GM18508 (cell line): ENCODE measurements at regions not wholly inside any gene's neighbourhood (a gene's known extent, or its start where the extent isn't known, plus 50 kb on each side); places are given as distances from the start of the nearest gene placed in this dataset.
"Not testable (repeated sequence)": the region's sequence is repeated elsewhere in the genome, so short reads cannot be mapped to it uniquely, and the experiment has no call there.

Source experiments
- ATAC-seq: cut with Tn5 transposase; IDR thresholded peaks from one replicate; pipeline ENCODE4 v1.9.1; 2021; ENCODE audit warnings: moderate number of reproducible peaks; ENCODE audit not compliant: insufficient read depth, unreplicated experiment

- ATAC-seq, result no peak
Observed at GRCh38 chr10:9357471-9357870, 1303.0 kb downstream of the GATA3 start.

- ATAC-seq, result no peak
Observed at GRCh38 chr10:9362721-9363120, 1308.2 kb downstream of the GATA3 start.

- ATAC-seq, result no peak
Observed at GRCh38 chr10:9379183-9379582, 1324.7 kb downstream of the GATA3 start.

GRCh38 chr10:9381733-9382532 lies 1327.4 kb downstream of the GATA3 start:
- no peak for ATAC-seq

- no peak for ATAC-seq
Observed at GRCh38 chr10:9382533-9382866, 1328.0 kb downstream of the GATA3 start.

- ATAC-seq, result no peak
Observed at GRCh38 chr10:9390516-9390915, 1336.0 kb downstream of the GATA3 start.

GRCh38 chr10:9399275-9399983 lies 1344.9 kb downstream of the GATA3 start:
- ATAC-seq, result no peak

GRCh38 chr10:9402067-9402466 lies 1347.6 kb downstream of the GATA3 start:
- not testable (repeated sequence) for ATAC-seq

- ATAC-seq, result not testable (repeated sequence)
Observed at GRCh38 chr10:9402507-9403195, 1348.2 kb downstream of the GATA3 start.

- not testable (repeated sequence) for ATAC-seq
Observed at GRCh38 chr10:9407201-9407600, 1352.7 kb downstream of the GATA3 start.

GRCh38 chr10:9416331-9416730 lies 1361.8 kb downstream of the GATA3 start:
- ATAC-seq, result no peak

- no peak for ATAC-seq
Observed at GRCh38 chr10:9419757-9420156, 1365.3 kb downstream of the GATA3 start.

GRCh38 chr10:9427209-9427608 lies 1372.7 kb downstream of the GATA3 start:
- no peak for ATAC-seq

GRCh38 chr10:9437131-9437530 lies 1382.6 kb downstream of the GATA3 start:
- ATAC-seq, result no peak

- no peak for ATAC-seq
Observed at GRCh38 chr10:9443758-9444157, 1389.3 kb downstream of the GATA3 start.

GRCh38 chr10:9449530-9449929 lies 1395.0 kb downstream of the GATA3 start:
- no peak for ATAC-seq

GRCh38 chr10:9450801-9451200 lies 1396.3 kb downstream of the GATA3 start:
- no peak for ATAC-seq

GRCh38 chr10:9451211-9451773 lies 1396.8 kb downstream of the GATA3 start:
- ATAC-seq, result no peak

- no peak for ATAC-seq
Observed at GRCh38 chr10:9452056-9452455, 1397.6 kb downstream of the GATA3 start.

- ATAC-seq, result not testable (repeated sequence)
Observed at GRCh38 chr10:9453871-9454270, 1399.4 kb downstream of the GATA3 start.

GRCh38 chr10:9469663-9470205 lies 1415.2 kb downstream of the GATA3 start:
- ATAC-seq, result no peak
